K562 (cell line): ENCODE measurements at regions not wholly inside any gene's neighbourhood (a gene's known extent, or its start where the extent isn't known, plus 50 kb on each side); places are given as distances from the start of the nearest gene placed in this dataset.
A peak's percentile ranks its signal among the peaks of the same experiment; 100 is the strongest.

Experiments
- ASH1L ChIP-seq: fragments of 450-650 bp; IDR thresholded peaks from 2 replicates; pipeline ENCODE4 v1.6.1; 2018; ENCODE audit warnings: borderline replicate concordance, mild to moderate bottlenecking, low read depth; ENCODE audit not compliant: partially characterized antibody
- ATF7 ChIP-seq: fragments of 450-650 bp; IDR thresholded peaks from 2 replicates; pipeline ENCODE4 v1.7.1; 2014; ENCODE audit warnings: mild to moderate bottlenecking, moderate library complexity
- BRCA1 ChIP-seq, 2 experiments: fragments of 450-650 bp in 1 of 2; sonication (generic) in 1 of 2; formaldehyde crosslinking in 1 of 2; IDR thresholded peaks; 2 replicates each; pipeline versions ENCODE4 v1.5.0 to v1.6.1; 2017 to 2020; ENCODE audit warnings: mild to moderate bottlenecking in 1 of 2, missing genetic modification reagents in 1 of 2
- CBX5 ChIP-seq: IDR thresholded peaks from 2 replicates; pipeline ENCODE4 v1.6.1; 2014; ENCODE audit warnings: low read depth, borderline replicate concordance
- COPS2 ChIP-seq: fragments of 450-650 bp; conservative IDR thresholded peaks from 2 replicates; pipeline ENCODE4 v1.6.1; 2016; ENCODE audit warnings: mild to moderate bottlenecking, moderate library complexity
- EGR1 ChIP-seq: fragments of 450-650 bp; conservative IDR thresholded peaks from 2 replicates; pipeline ENCODE4 v1.6.1; 2017; ENCODE audit warnings: mild to moderate bottlenecking
- GATAD2A ChIP-seq: fragments of 450-650 bp; IDR thresholded peaks from 2 replicates; pipeline ENCODE4 v1.6.1; 2017
- LCOR ChIP-seq: sonication (generic); formaldehyde crosslinking; IDR thresholded peaks from 2 replicates; pipeline ENCODE4 v1.8.0; 2022; ENCODE audit warnings: mild to moderate bottlenecking, missing genetic modification reagents
- MAFF ChIP-seq: IDR thresholded peaks from 2 replicates; pipeline ENCODE4 v1.6.1; 2012; ENCODE audit warnings: low read length, improper control_type of control experiment
- MBD2 ChIP-seq: sonication (generic); IDR thresholded peaks from 2 replicates; pipeline ENCODE4 v1.6.1; 2016; ENCODE audit warnings: low read depth, borderline replicate concordance
- MTA1 ChIP-seq: fragments of 450-650 bp; IDR thresholded peaks from 2 replicates; pipeline ENCODE4 v1.6.1; 2017; ENCODE audit warnings: borderline replicate concordance
- NCOA4 ChIP-seq: fragments of 450-650 bp; IDR thresholded peaks from 2 replicates; pipeline ENCODE4 v1.6.1; 2018; ENCODE audit warnings: mild to moderate bottlenecking; ENCODE audit not compliant: partially characterized antibody
- NCOR1 ChIP-seq: fragments of 450-650 bp; IDR thresholded peaks from 2 replicates; pipeline ENCODE4 v1.6.1; 2016; ENCODE audit warnings: mild to moderate bottlenecking, moderate library complexity
- NEUROD1 ChIP-seq: fragments of 150-350 bp; IDR thresholded peaks from 2 replicates; pipeline ENCODE4 v1.6.1; 2014; ENCODE audit warnings: borderline replicate concordance, low read length, low read depth; ENCODE audit not compliant: partially characterized antibody
- NFIC ChIP-seq: fragments of 450-650 bp; IDR thresholded peaks from 2 replicates; pipeline ENCODE4 v1.6.1; 2017; ENCODE audit warnings: mild to moderate bottlenecking, inconsistent platforms
- SMAD1 ChIP-seq: fragments of 150-350 bp; IDR thresholded peaks from 2 replicates; pipeline ENCODE4 v1.6.1; 2014; ENCODE audit warnings: low read length, low read depth; ENCODE audit not compliant: partially characterized antibody
- SMARCA4 ChIP-seq: fragments of 450-650 bp; IDR thresholded peaks from 2 replicates; pipeline ENCODE4 v1.6.1; 2016
- SPI1 ChIP-seq: IDR thresholded peaks from 2 replicates; pipeline ENCODE4 v1.6.1; 2011; ENCODE audit warnings: low read depth, low read length, control low read depth, borderline replicate concordance
- STAG1 ChIP-seq: sonication (generic); formaldehyde crosslinking; IDR thresholded peaks from 2 replicates; pipeline ENCODE4 v1.5.0; 2020; ENCODE audit warnings: missing genetic modification reagents, borderline replicate concordance
- TFAP4 ChIP-seq: sonication (generic); formaldehyde crosslinking; IDR thresholded peaks from 2 replicates; pipeline ENCODE4 v1.8.0; 2022; ENCODE audit warnings: missing genetic modification reagents, mild to moderate bottlenecking, moderate library complexity, borderline replicate concordance
- TGIF2 ChIP-seq: sonication (generic); formaldehyde crosslinking; IDR thresholded peaks from 2 replicates; pipeline ENCODE4 v1.8.1; 2022; ENCODE audit warnings: mild to moderate bottlenecking, missing genetic modification reagents, moderate library complexity
- TOE1 ChIP-seq, 2 experiments: fragments of 450-650 bp in 1 of 2; sonication (generic) in 1 of 2; formaldehyde crosslinking in 1 of 2; IDR thresholded peaks; 2 replicates each; pipeline versions ENCODE4 v1.7.1 to v1.8.0; 2016 to 2022; ENCODE audit warnings: borderline replicate concordance in 2 of 2, mild to moderate bottlenecking in 2 of 2, antibody characterized with exemption in 1 of 2, inconsistent platforms in 1 of 2, low read depth in 1 of 2, missing genetic modification reagents in 1 of 2, moderate library complexity in 1 of 2
- TRIM24 ChIP-seq, 2 experiments: fragments of 450-650 bp; IDR thresholded peaks; 2 replicates each; pipeline ENCODE4 v1.6.1; 2016
- ZBTB11 ChIP-seq, 3 experiments: fragments of 200-800 bp in 1 of 3; fragments of 250-450 bp in 1 of 3; fragments of 450-650 bp in 1 of 3; sonication (Bioruptor Pico) in 1 of 3; sonication (Bioruptor generic) in 1 of 3; formaldehyde crosslinking in 1 of 3; IDR thresholded peaks; 2 replicates each; pipeline versions ENCODE4 v1.6.1 to v1.8.0; 2016 to 2022; ENCODE audit warnings: mild to moderate bottlenecking in 2 of 3, missing genetic modification characterization in 2 of 3, missing compliant biosample characterization in 1 of 3, moderate library complexity in 1 of 3
- ZNF316 ChIP-seq: fragments of 450-650 bp; IDR thresholded peaks from 2 replicates; pipeline ENCODE4 v1.6.1; 2016
- ZNF384 ChIP-seq: IDR thresholded peaks from 2 replicates; pipeline ENCODE4 v1.6.1; 2012; ENCODE audit warnings: low read depth, low read length, improper control_type of control experiment

GRCh38 chr17:33871720-33872540 lies 383.2 kb upstream of the CCL2 start (continued):
- TF ChIP-seq ZBTB11 (CRISPR knock-in tag; IDR thresholded peaks at IDR 0.05) (peak in 1 of 3 experiments; percentile 74; a peak in 2 of 6 replicates), GATAD2A (peak; percentile 87; the same call in 1 of the 2 replicates), ZNF384 (peak; percentile 51), CBX5 (no peak), TOE1 (IDR thresholded peaks at IDR 0.05; ENCODE audit: borderline replicate concordance) (peak; percentile 74; the same call in 1 of the 2 replicates), TOE1 (CRISPR knock-in tag; IDR thresholded peaks at IDR 0.05; ENCODE audit: borderline replicate concordance, low read depth) (no peak), ZNF316 (peak; percentile 99), TRIM24 (IDR thresholded peaks at IDR 0.05) (peak; percentile 75 to 87; a peak in 3 of 4 replicates), COPS2 (no peak), MTA1 (peak; percentile 92), SMARCA4 (peak; percentile 96), STAG1 (CRISPR knock-in tag) (no peak), SPI1 (peak; percentile 48), ATF7 (peak; percentile 93), MBD2 (peak; percentile 58; the same call in 1 of the 2 replicates), NCOA4 (peak; percentile 66), NCOR1 (peak; percentile 94), SMAD1 (peak; percentile 72), MAFF (peak; percentile 98), BRCA1 (IDR thresholded peaks at IDR 0.05) (no peak), BRCA1 (CRISPR knock-in tag; IDR thresholded peaks at IDR 0.05) (no peak), LCOR (peak; percentile 79), TFAP4 (CRISPR knock-in tag) (peak; percentile 99), NFIC (peak; percentile 48; the same call in 1 of the 2 replicates), TGIF2 (no peak), NEUROD1 (peak; percentile 69), ASH1L (peak; percentile 12), EGR1 (peak; percentile 75)
